AG04450 (cell line): ENCODE measurements at regions not wholly inside any gene's neighbourhood (a gene's known extent, or its start where the extent isn't known, plus 50 kb on each side); places are given as distances from the start of the nearest gene placed in this dataset.

Experiments
- CTCF ChIA-PET: fragments of 300-600, 350-600 bp; formaldehyde crosslinking; extraction: SDS; loops from one replicate; lab custom pipeline; 2022; ENCODE audit warnings: antibody characterized with exemption, inconsistent platforms; lab: Charles Lee
- POLR2A ChIA-PET: fragments of 350-600 bp; formaldehyde crosslinking; extraction: SDS; loops from one replicate; lab custom pipeline; 2021; ENCODE audit warnings: antibody characterized with exemption, inconsistent platforms; lab: Yijun Ruan, JAX
- DNase-seq: peaks from one replicate; pipeline ENCODE4 v3.0.0-alpha.2; 2011; ENCODE audit warnings: low read depth, low spot score
- H3K27ac ChIP-seq: one replicate; pipeline ENCODE4 v1.5.1; 2012; ENCODE audit warnings: low read depth, low read length, control low read depth
- H3K27me3 ChIP-seq: one replicate; pipeline ENCODE4 v1.6.0; 2012; ENCODE audit warnings: low read length; ENCODE audit not compliant: control insufficient read depth, insufficient read depth
- H3K4me3 ChIP-seq: 2 replicates; pipeline ENCODE4 v1.5.1; 2011; ENCODE audit warnings: mild to moderate bottlenecking, low read depth, low read length, control low read depth
- H3K9me3 ChIP-seq: 2 replicates; pipeline ENCODE4 v1.5.1; 2012; ENCODE audit warnings: low read length; ENCODE audit not compliant: control insufficient read depth, insufficient read depth
- CTCF ChIP-seq: IDR thresholded peaks from 2 replicates; pipeline ENCODE4 v1.5.1; 2011; ENCODE audit warnings: low read depth, low read length, control low read depth, inconsistent platforms

- ChIA-PET POLR2A (no interaction called here), CTCF (no interaction called here)
- TF ChIP-seq CTCF, result no peak
- no peaks in the 10 kb centered on the region for H3K9me3 ChIP-seq
- H3K27me3 ChIP-seq, result peaks cover 3% of the 10 kb centered on the region
- H3K4me3 ChIP-seq, result no peak overlapping the region
- DNase-seq, result no peak
- H3K27ac ChIP-seq, result no peak overlapping the region
These were observed 162.1 kb downstream of the PTPRU start for GRCh38 chr1:29398431-29398830.

GRCh38 chr1:29397981-29398380 lies 161.7 kb downstream of the PTPRU start:
- no peak overlapping the region for H3K27ac ChIP-seq
- H3K9me3 ChIP-seq, result no peaks in the 10 kb centered on the region
- peaks cover 3% of the 10 kb centered on the region for H3K27me3 ChIP-seq
- CTCF ChIA-PET, result interaction anchor here (1.7 kb wide), 1 partner anchor 11 kb away, joined by 3 read pairs; no protein-coding TSS in a partner anchor
- POLR2A ChIA-PET, result no interaction called here
- no peak for DNase-seq
- no peak overlapping the region for H3K4me3 ChIP-seq
- TF ChIP-seq CTCF, result no peak

- Histone ChIP-seq H3K27ac (no peak overlapping the region), H3K27me3 (peaks cover 3% of the 10 kb centered on the region), H3K9me3 (no peaks in the 10 kb centered on the region), H3K4me3 (no peak overlapping the region)
- no peak for TF ChIP-seq CTCF
- ChIA-PET CTCF (interaction anchor here (1.0 to 1.7 kb wide), 3 partner anchors 11 to 153 kb away, joined by 3 to 4 read pairs (median 4); no protein-coding TSS in a partner anchor), POLR2A (no interaction called here)
- DNase-seq, result no peak
These were observed 160.9 kb downstream of the PTPRU start for GRCh38 chr1:29397256-29397590.

GRCh38 chr1:29396438-29397255 lies 160.3 kb downstream of the PTPRU start:
- TF ChIP-seq CTCF, result peak; percentile 45
- no peak overlapping the region for H3K27ac ChIP-seq
- H3K9me3 ChIP-seq, result no peaks in the 10 kb centered on the region
- ChIA-PET CTCF (interaction anchor here (0.9 to 1.7 kb wide), 5 partner anchors 10 to 153 kb away, joined by 3 to 6 read pairs (median 4); no protein-coding TSS in a partner anchor), POLR2A (no interaction called here)
- DNase-seq, result no peak
- H3K4me3 ChIP-seq, result no peak overlapping the region
- peaks cover 3% of the 10 kb centered on the region for H3K27me3 ChIP-seq

GRCh38 chr1:29395736-29396437 lies 159.6 kb downstream of the PTPRU start:
- Histone ChIP-seq H3K27ac (no peak overlapping the region), H3K4me3 (no peak overlapping the region), H3K27me3 (peaks cover 3% of the 10 kb centered on the region), H3K9me3 (no peaks in the 10 kb centered on the region)
- DNase-seq, result no peak
- POLR2A ChIA-PET, result no interaction called here
- TF ChIP-seq CTCF, result no peak
- CTCF ChIA-PET, result interaction anchor here (0.6 to 1.7 kb wide), 7 partner anchors 9 to 152 kb away, joined by 3 to 6 read pairs (median 4); no protein-coding TSS in a partner anchor
